Activated naive CD4-positive, alpha-beta T cell treated with anti-CD3 and anti-CD28 coated beads for 36 hours (primary cell): ENCODE measurements at regions not wholly inside any gene's neighbourhood (a gene's known extent, or its start where the extent isn't known, plus 50 kb on each side); places are given as distances from the start of the nearest gene placed in this dataset.
"Not testable (repeated sequence)": the region's sequence is repeated elsewhere in the genome, so short reads cannot be mapped to it uniquely, and the experiment has no call there.

Experiments
- CTCF ChIA-PET: fragments of 350-600 bp; sonication (Branson Sonifier 250); formaldehyde crosslinking; loops from one replicate; lab custom pipeline; 2021; ENCODE audit warnings: antibody characterized with exemption; lab: Charles Lee
- DNase-seq: peaks from one replicate; pipeline ENCODE4 v3.0.0-alpha.2; 2020
- H3K27ac Mint-ChIP-seq: one replicate; pipeline ENCODE4 v1.8.0; 2021; ENCODE audit warnings: mild to moderate bottlenecking, mixed read lengths
- H3K27me3 Mint-ChIP-seq: one replicate; pipeline ENCODE4 v1.8.0; 2021; ENCODE audit warnings: low read depth, mixed read lengths
- H3K36me3 Mint-ChIP-seq: one replicate; pipeline ENCODE4 v1.8.0; 2021; ENCODE audit warnings: low read depth, mixed read lengths
- H3K4me1 Mint-ChIP-seq: one replicate; pipeline ENCODE4 v1.8.0; 2021; ENCODE audit warnings: low read depth, mixed read lengths
- H3K4me3 Mint-ChIP-seq: one replicate; pipeline ENCODE4 v1.8.0; 2021; ENCODE audit warnings: mild to moderate bottlenecking, moderate library complexity, mixed read lengths
- H3K9me3 Mint-ChIP-seq: one replicate; pipeline ENCODE4 v1.8.0; 2021; ENCODE audit warnings: mixed read lengths
- intact Hi-C: fragments of 100-400 bp; cut with micrococcal nuclease; formaldehyde crosslinking; loops from one replicate; pipeline ENCODE4 v1.15.1; 2023

DNA sequence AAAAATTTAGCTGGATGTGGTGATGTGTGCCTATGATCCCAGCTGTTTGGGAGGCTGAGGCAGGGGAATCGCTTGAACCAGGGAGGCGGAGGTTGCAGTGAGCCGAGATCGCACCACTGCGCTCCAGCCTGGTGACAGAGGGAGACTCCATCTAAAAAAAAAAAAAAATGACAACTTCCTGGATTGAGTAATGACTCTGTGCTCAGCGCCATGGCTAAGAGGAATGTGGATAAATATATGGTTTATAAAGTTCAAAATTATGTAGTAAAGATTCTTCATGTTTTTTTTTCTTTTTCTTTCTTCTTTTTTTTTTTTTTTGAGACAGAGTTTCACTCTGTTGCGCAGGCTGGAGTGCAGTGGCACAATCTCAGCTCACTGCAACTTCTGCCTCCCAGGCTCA lies 75.4 kb upstream of the FLT1 start:
- intact Hi-C loops, DNase-seq, H3K4me1 Mint-ChIP-seq, H3K27ac Mint-ChIP-seq, H3K27me3 Mint-ChIP-seq, H3K4me3 Mint-ChIP-seq, H3K9me3 Mint-ChIP-seq, H3K36me3 Mint-ChIP-seq: not testable (repeated sequence)
- CTCF ChIA-PET, result interaction anchor here (0.5 to 0.9 kb wide), 5 partner anchors 27 to 471 kb away, joined by 3 to 4 read pairs (median 3); no protein-coding TSS in a partner anchor

GRCh38 chr13:28569886-28570285 lies 75.0 kb upstream of the FLT1 start:
- Mint-ChIP-seq H3K36me3 (no peaks in the 10 kb centered on the region), H3K9me3 (no peaks in the 10 kb centered on the region), H3K27me3 (no peaks in the 10 kb centered on the region), H3K27ac (no peak overlapping the region), H3K4me3 (no peak overlapping the region), H3K4me1 (peaks cover 5% of the 10 kb centered on the region)
- intact Hi-C loops, result no loop called here
- CTCF ChIA-PET, result interaction anchor here (0.6 to 0.9 kb wide), 4 partner anchors 26 to 471 kb away, joined by 3 to 4 read pairs (median 3); no protein-coding TSS in a partner anchor
- no peak for DNase-seq

- Mint-ChIP-seq H3K36me3 (no peaks in the 10 kb centered on the region), H3K4me3 (no peak overlapping the region), H3K27ac (no peak overlapping the region), H3K4me1 (no peaks in the 10 kb centered on the region), H3K9me3 (no peaks in the 10 kb centered on the region), H3K27me3 (no peaks in the 10 kb centered on the region)
- intact Hi-C loops, result no loop called here
- CTCF ChIA-PET, result no interaction called here
- DNase-seq, result no peak
These were observed 73.4 kb upstream of the FLT1 start for GRCh38 chr13:28568286-28568685.

- H3K4me3 Mint-ChIP-seq, result no peak overlapping the region
- H3K4me1 Mint-ChIP-seq, result no peaks in the 10 kb centered on the region
- no peaks in the 10 kb centered on the region for H3K27me3 Mint-ChIP-seq
- DNase-seq, result no peak
- intact Hi-C loops, result no loop called here
- no peaks in the 10 kb centered on the region for H3K36me3 Mint-ChIP-seq
- CTCF ChIA-PET, result no interaction called here
- H3K27ac Mint-ChIP-seq, result no peak overlapping the region
- H3K9me3 Mint-ChIP-seq, result no peaks in the 10 kb centered on the region
These were observed 72.0 kb upstream of the FLT1 start for GRCh38 chr13:28566891-28567290.

- no peaks in the 10 kb centered on the region for H3K4me1 Mint-ChIP-seq
- no peaks in the 10 kb centered on the region for H3K36me3 Mint-ChIP-seq
- intact Hi-C loops, result no loop called here
- no peaks in the 10 kb centered on the region for H3K27me3 Mint-ChIP-seq
- no peak for DNase-seq
- H3K9me3 Mint-ChIP-seq, result no peaks in the 10 kb centered on the region
- CTCF ChIA-PET, result no interaction called here
- no peak overlapping the region for H3K4me3 Mint-ChIP-seq
- H3K27ac Mint-ChIP-seq, result no peak overlapping the region
These were observed 71.4 kb upstream of the FLT1 start for GRCh38 chr13:28566283-28566682.

- intact Hi-C loops, result no loop called here
- Mint-ChIP-seq H3K4me1 (no peaks in the 10 kb centered on the region), H3K9me3 (no peaks in the 10 kb centered on the region), H3K36me3 (no peaks in the 10 kb centered on the region), H3K27me3 (peaks cover 5% of the 10 kb centered on the region), H3K27ac (no peak overlapping the region), H3K4me3 (no peak overlapping the region)
- no peak for DNase-seq
- CTCF ChIA-PET, result no interaction called here
These were observed 69.1 kb upstream of the FLT1 start for GRCh38 chr13:28564030-28564429.

DNA sequence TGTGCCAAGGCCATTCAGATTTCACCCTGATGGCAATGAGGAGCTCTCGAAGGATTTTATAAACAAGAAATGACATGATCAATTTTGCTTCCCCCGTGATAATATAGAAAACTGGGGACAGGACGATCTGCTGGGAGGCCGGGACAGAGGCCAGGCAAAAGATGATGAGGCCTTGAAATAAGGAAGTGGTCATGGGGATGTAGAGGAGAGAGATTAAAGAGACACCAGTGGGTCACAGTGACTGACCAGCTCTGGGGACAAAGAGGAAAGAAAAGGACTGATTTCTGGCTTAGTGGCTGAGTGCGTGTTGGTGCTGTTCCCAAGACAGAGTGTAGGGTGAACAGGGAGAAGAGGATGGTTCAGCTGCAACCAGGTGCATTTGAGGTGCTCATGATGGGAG lies 68.7 kb upstream of the FLT1 start:
- no peaks in the 10 kb centered on the region for H3K36me3 Mint-ChIP-seq
- H3K27ac Mint-ChIP-seq, result no peak overlapping the region
- peaks cover 5% of the 10 kb centered on the region for H3K27me3 Mint-ChIP-seq
- CTCF ChIA-PET, result no interaction called here
- H3K4me3 Mint-ChIP-seq, result no peak overlapping the region
- intact Hi-C loops, result no loop called here
- H3K9me3 Mint-ChIP-seq, result no peaks in the 10 kb centered on the region
- DNase-seq, result no peak
- no peaks in the 10 kb centered on the region for H3K4me1 Mint-ChIP-seq

DNA sequence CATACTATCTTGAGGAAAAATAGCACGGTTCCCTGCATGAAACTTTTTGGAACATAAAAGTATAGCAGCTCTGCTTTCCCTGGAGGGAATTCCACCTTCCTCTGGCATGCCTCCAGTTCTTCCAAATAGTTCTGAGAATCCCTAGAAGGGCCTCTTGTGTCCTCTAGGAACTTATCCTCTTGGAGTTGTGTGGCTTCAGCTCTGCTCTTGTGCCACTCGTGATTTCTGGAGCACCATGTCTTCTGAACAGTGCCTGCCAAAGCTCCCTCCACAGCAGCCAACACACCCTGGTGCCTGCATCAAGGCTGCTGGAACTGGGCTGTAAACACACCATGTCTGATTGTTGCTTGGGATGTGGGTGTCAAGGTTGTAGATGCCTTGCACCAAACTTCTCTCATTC lies 65.7 kb upstream of the FLT1 start:
- intact Hi-C loops, result no loop called here
- no peak overlapping the region for H3K4me3 Mint-ChIP-seq
- CTCF ChIA-PET, result no interaction called here
- peaks cover 5% of the 10 kb centered on the region for H3K27me3 Mint-ChIP-seq
- no peaks in the 10 kb centered on the region for H3K36me3 Mint-ChIP-seq
- H3K27ac Mint-ChIP-seq, result no peak overlapping the region
- DNase-seq, result no peak
- no peaks in the 10 kb centered on the region for H3K9me3 Mint-ChIP-seq
- H3K4me1 Mint-ChIP-seq, result no peaks in the 10 kb centered on the region

- Mint-ChIP-seq H3K27me3 (peaks cover 5% of the 10 kb centered on the region), H3K4me3 (no peak overlapping the region), H3K36me3 (no peaks in the 10 kb centered on the region), H3K27ac (no peak overlapping the region), H3K4me1 (no peaks in the 10 kb centered on the region), H3K9me3 (no peaks in the 10 kb centered on the region)
- DNase-seq, result no peak
- intact Hi-C loops, result no loop called here
- CTCF ChIA-PET, result no interaction called here
These were observed 64.8 kb upstream of the FLT1 start for GRCh38 chr13:28559636-28560259.

GRCh38 chr13:28558567-28558966 lies 63.6 kb upstream of the FLT1 start:
- Mint-ChIP-seq H3K27me3 (peaks cover 5% of the 10 kb centered on the region), H3K27ac (no peak overlapping the region), H3K9me3 (no peaks in the 10 kb centered on the region), H3K36me3 (no peaks in the 10 kb centered on the region), H3K4me1 (no peaks in the 10 kb centered on the region), H3K4me3 (no peak overlapping the region)
- intact Hi-C loops, result no loop called here
- CTCF ChIA-PET, result no interaction called here
- no peak for DNase-seq

GRCh38 chr13:28557725-28558520 lies 63.0 kb upstream of the FLT1 start:
- Mint-ChIP-seq H3K27ac (no peak overlapping the region), H3K36me3 (no peaks in the 10 kb centered on the region), H3K9me3 (no peaks in the 10 kb centered on the region), H3K27me3 (peaks cover 5% of the 10 kb centered on the region), H3K4me3 (no peak overlapping the region), H3K4me1 (no peaks in the 10 kb centered on the region)
- intact Hi-C loops, result no loop called here
- no peak for DNase-seq
- CTCF ChIA-PET, result no interaction called here

- DNase-seq, result no peak
- CTCF ChIA-PET, result no interaction called here
- Mint-ChIP-seq H3K27me3 (peaks cover 5% of the 10 kb centered on the region), H3K4me3 (no peak overlapping the region), H3K9me3 (no peaks in the 10 kb centered on the region), H3K4me1 (peaks cover 2% of the 10 kb centered on the region), H3K27ac (no peak overlapping the region), H3K36me3 (no peaks in the 10 kb centered on the region)
- intact Hi-C loops, result no loop called here
These were observed 60.2 kb upstream of the FLT1 start for GRCh38 chr13:28555096-28555495.

DNA sequence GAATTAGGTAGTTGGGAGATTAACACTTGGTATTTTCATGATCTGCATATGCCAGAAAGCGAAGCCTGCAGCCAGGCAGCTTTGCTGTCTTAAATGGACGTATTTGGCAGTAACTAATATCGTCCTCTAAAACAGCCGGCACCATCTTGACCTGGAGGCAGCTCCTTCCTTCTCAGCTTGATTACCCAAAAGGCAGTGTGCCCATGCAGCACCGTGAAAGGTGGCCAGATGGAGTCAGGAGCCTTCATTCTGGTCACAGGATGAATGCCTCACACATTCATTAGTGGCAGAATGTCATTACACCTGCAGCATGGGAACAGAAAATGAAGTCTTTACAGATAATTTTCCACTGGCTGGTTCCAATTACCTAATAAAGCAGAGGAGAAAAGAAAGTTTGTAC lies 59.0 kb upstream of the FLT1 start:
- Mint-ChIP-seq H3K9me3 (no peaks in the 10 kb centered on the region), H3K36me3 (no peaks in the 10 kb centered on the region), H3K4me1 (peaks cover 2% of the 10 kb centered on the region), H3K27ac (no peak overlapping the region), H3K27me3 (peaks cover 1% of the 10 kb centered on the region), H3K4me3 (no peak overlapping the region)
- no peak for DNase-seq
- intact Hi-C loops, result no loop called here
- CTCF ChIA-PET, result no interaction called here
